Type B pancreatic cell (in vitro differentiated cells): ENCODE measurements at regions not wholly inside any gene's neighbourhood (a gene's known extent, or its start where the extent isn't known, plus 50 kb on each side); places are given as distances from the start of the nearest gene placed in this dataset.

Experiments
- DNase-seq: peaks from one replicate; pipeline ENCODE4 v3.0.0; 2021; ENCODE audit warnings: mixed read lengths; ENCODE audit not compliant: unreplicated experiment; ENCODE audit errors: extremely low spot score
- H3K27ac Mint-ChIP-seq: 2 replicates; pipeline ENCODE4 v1.8.0; 2021; ENCODE audit warnings: mild to moderate bottlenecking, mixed read lengths
- H3K27me3 Mint-ChIP-seq: 2 replicates; pipeline ENCODE4 v1.8.0; 2021; ENCODE audit warnings: mixed read lengths
- H3K36me3 Mint-ChIP-seq: 2 replicates; pipeline ENCODE4 v1.8.0; 2021; ENCODE audit warnings: mixed read lengths
- H3K4me1 Mint-ChIP-seq: one replicate; pipeline ENCODE4 v1.8.0; 2021; ENCODE audit warnings: mixed read lengths; ENCODE audit not compliant: unreplicated experiment
- H3K4me3 Mint-ChIP-seq: 2 replicates; pipeline ENCODE4 v1.8.0; 2021; ENCODE audit warnings: mild to moderate bottlenecking, mixed read lengths
- H3K9me3 Mint-ChIP-seq: 2 replicates; pipeline ENCODE4 v1.8.0; 2021; ENCODE audit warnings: mixed read lengths
- CTCF ChIP-seq: fragments of 200-600 bp; sonication (generic); conservative IDR thresholded peaks from 2 replicates; pipeline ENCODE4 v1.5.0; 2021; ENCODE audit warnings: antibody characterized with exemption, mild to moderate bottlenecking

- H3K36me3 Mint-ChIP-seq, result no peaks in the 10 kb centered on the region
- no peak for TF ChIP-seq CTCF
- no peak overlapping the region for H3K27ac Mint-ChIP-seq
- H3K4me1 Mint-ChIP-seq, result no peaks in the 10 kb centered on the region
- H3K4me3 Mint-ChIP-seq, result no peak overlapping the region
- DNase-seq, result peak; percentile 61
- peaks cover 24% of the 10 kb centered on the region for H3K27me3 Mint-ChIP-seq
- H3K9me3 Mint-ChIP-seq, result peaks cover 4% of the 10 kb centered on the region
These were observed 205.2 kb upstream of the PPP2R2D start for GRCh38 chr10:131695496-131696165.

GRCh38 chr10:131697476-131698128, 203.2 kb upstream of the PPP2R2D start:
- Mint-ChIP-seq H3K4me1 (no peaks in the 10 kb centered on the region), H3K27ac (no peak overlapping the region), H3K27me3 (peaks cover 21% of the 10 kb centered on the region), H3K4me3 (no peak overlapping the region), H3K36me3 (no peaks in the 10 kb centered on the region), H3K9me3 (peaks cover 4% of the 10 kb centered on the region)
- no peak for TF ChIP-seq CTCF
- DNase-seq, result peak; percentile 42

GRCh38 chr10:131698232-131698631, 202.6 kb upstream of the PPP2R2D start:
- H3K4me3 Mint-ChIP-seq, result no peak overlapping the region
- peaks cover 21% of the 10 kb centered on the region for H3K27me3 Mint-ChIP-seq
- no peak for TF ChIP-seq CTCF
- peak; percentile 36 for DNase-seq
- no peaks in the 10 kb centered on the region for H3K4me1 Mint-ChIP-seq
- peaks cover 4% of the 10 kb centered on the region for H3K9me3 Mint-ChIP-seq
- H3K27ac Mint-ChIP-seq, result no peak overlapping the region
- no peaks in the 10 kb centered on the region for H3K36me3 Mint-ChIP-seq

- Mint-ChIP-seq H3K27me3 (peaks cover 18% of the 10 kb centered on the region), H3K4me1 (no peaks in the 10 kb centered on the region), H3K4me3 (no peak overlapping the region), H3K36me3 (no peaks in the 10 kb centered on the region), H3K9me3 (peaks cover 4% of the 10 kb centered on the region), H3K27ac (no peak overlapping the region)
- DNase-seq, result peak; percentile 36
- TF ChIP-seq CTCF, result no peak
These were observed 201.8 kb upstream of the PPP2R2D start for GRCh38 chr10:131698986-131699385.

- H3K27ac Mint-ChIP-seq, result no peak overlapping the region
- H3K9me3 Mint-ChIP-seq, result peaks cover 4% of the 10 kb centered on the region
- peaks cover 18% of the 10 kb centered on the region for H3K27me3 Mint-ChIP-seq
These were observed 200.8 kb upstream of the PPP2R2D start for GRCh38 chr10:131700032-131700431.

More at GRCh38 chr10:131700032-131700431, 200.8 kb upstream of the PPP2R2D start:
- no peaks in the 10 kb centered on the region for H3K36me3 Mint-ChIP-seq
- no peaks in the 10 kb centered on the region for H3K4me1 Mint-ChIP-seq
- peak; percentile 63 for DNase-seq
- H3K4me3 Mint-ChIP-seq, result no peak overlapping the region
- TF ChIP-seq CTCF, result no peak
